Muscle of leg (tissue), 3 donors: ENCODE measurements at regions not wholly inside any gene's neighbourhood (a gene's known extent, or its start where the extent isn't known, plus 50 kb on each side); places are given as distances from the start of the nearest gene placed in this dataset.

Experiments used
- DNase-seq: peaks from one replicate; pipeline ENCODE4 v3.0.0; 2013
- H3K27ac ChIP-seq: one replicate; pipeline ENCODE4 v1.5.1; 2013; ENCODE audit warnings: mild to moderate bottlenecking, low read length, control low read depth
- H3K27me3 ChIP-seq: one replicate; pipeline ENCODE4 v1.6.1; 2013; ENCODE audit warnings: low read length; ENCODE audit not compliant: control insufficient read depth, insufficient read depth
- H3K36me3 ChIP-seq: one replicate; pipeline ENCODE4 v1.6.1; 2013; ENCODE audit warnings: low read length; ENCODE audit not compliant: control insufficient read depth, insufficient read depth
- H3K4me1 ChIP-seq: one replicate; pipeline ENCODE4 v1.6.1; 2013; ENCODE audit warnings: low read length; ENCODE audit not compliant: control insufficient read depth, insufficient read depth
- H3K4me3 ChIP-seq: one replicate; pipeline ENCODE4 v1.5.1; 2013; ENCODE audit warnings: low read length, control low read depth
- H3K9me3 ChIP-seq: replicated peaks from 2 replicates; pipeline ENCODE4 v1.6.1; 2013; ENCODE audit warnings: low read depth, low read length; ENCODE audit not compliant: control insufficient read depth
- WGBS: methylation state at CpG from one replicate; pipeline ENCODE4 v1.1.5; 2013; ENCODE audit warnings: missing lambda C conversion rate; ENCODE audit not compliant: insufficient coverage; 5-methylcytosine and 5-hydroxymethylcytosine counted together

- 33% methylated on average over 1 of the region's 4 CpGs for WGBS
- no peaks in the 10 kb centered on the region for H3K36me3 ChIP-seq
- peaks cover 2% of the 10 kb centered on the region for H3K9me3 ChIP-seq
- H3K27me3 ChIP-seq: no peaks in the 10 kb centered on the region
- H3K4me3 ChIP-seq: no peak overlapping the region
- peak; percentile 22 for DNase-seq
- no peaks in the 10 kb centered on the region for H3K4me1 ChIP-seq
- no peak overlapping the region for H3K27ac ChIP-seq
These were observed 763.1 kb upstream of the SLITRK1 start for GRCh38 chr13:84645196-84646012.

GRCh38 chr13:84641491-84641890, 759.2 kb upstream of the SLITRK1 start:
- Histone ChIP-seq H3K4me1 (no peaks in the 10 kb centered on the region), H3K27ac (no peak overlapping the region), H3K27me3 (no peaks in the 10 kb centered on the region), H3K4me3 (no peak overlapping the region), H3K9me3 (peaks cover 2% of the 10 kb centered on the region), H3K36me3 (no peaks in the 10 kb centered on the region)
- WGBS: no CpG with 5 or more reads among the region's 1 CpG
- no peak for DNase-seq

GRCh38 chr13:84640691-84641090, 758.4 kb upstream of the SLITRK1 start:
- no CpG with 5 or more reads among the region's 1 CpG for WGBS
- H3K36me3 ChIP-seq: no peaks in the 10 kb centered on the region
- no peak for DNase-seq
- H3K9me3 ChIP-seq: peaks cover 2% of the 10 kb centered on the region
- no peak overlapping the region for H3K4me3 ChIP-seq
- no peaks in the 10 kb centered on the region for H3K27me3 ChIP-seq
- no peaks in the 10 kb centered on the region for H3K4me1 ChIP-seq
- no peak overlapping the region for H3K27ac ChIP-seq

GRCh38 chr13:84630476-84630875, 748.2 kb upstream of the SLITRK1 start:
- WGBS: no CpG with 5 or more reads among the region's 3 CpGs
- Histone ChIP-seq H3K27ac (no peak overlapping the region), H3K27me3 (no peaks in the 10 kb centered on the region), H3K9me3 (no peaks in the 10 kb centered on the region), H3K4me3 (no peak overlapping the region), H3K36me3 (no peaks in the 10 kb centered on the region), H3K4me1 (no peaks in the 10 kb centered on the region)
- DNase-seq: no peak

- H3K27ac ChIP-seq: no peak overlapping the region
- H3K36me3 ChIP-seq: no peaks in the 10 kb centered on the region
- no peak for DNase-seq
- H3K4me3 ChIP-seq: no peak overlapping the region
- no peaks in the 10 kb centered on the region for H3K4me1 ChIP-seq
- H3K9me3 ChIP-seq: no peaks in the 10 kb centered on the region
- no peaks in the 10 kb centered on the region for H3K27me3 ChIP-seq
These were observed 734.6 kb upstream of the SLITRK1 start for GRCh38 chr13:84616864-84617263.

- no CpG with 5 or more reads among the region's 1 CpG for WGBS
- no peak overlapping the region for H3K27ac ChIP-seq
- no peak for DNase-seq
These were observed 727.4 kb upstream of the SLITRK1 start for GRCh38 chr13:84609716-84610115.

GRCh38 chr13:84607261-84608013, 725.2 kb upstream of the SLITRK1 start:
- WGBS: no CpG with 5 or more reads among the region's 5 CpGs
- peak; percentile 53 for DNase-seq
- Histone ChIP-seq H3K4me1 (no peaks in the 10 kb centered on the region), H3K36me3 (no peaks in the 10 kb centered on the region), H3K27ac (no peak overlapping the region), H3K9me3 (no peaks in the 10 kb centered on the region), H3K27me3 (no peaks in the 10 kb centered on the region), H3K4me3 (no peak overlapping the region)

More at GRCh38 chr13:84609716-84610115, 727.4 kb upstream of the SLITRK1 start:
- Histone ChIP-seq H3K27me3 (no peaks in the 10 kb centered on the region), H3K9me3 (no peaks in the 10 kb centered on the region), H3K36me3 (no peaks in the 10 kb centered on the region), H3K4me3 (no peak overlapping the region), H3K4me1 (no peaks in the 10 kb centered on the region)

- no peak overlapping the region for H3K27ac ChIP-seq
- H3K4me1 ChIP-seq: no peaks in the 10 kb centered on the region
- no peaks in the 10 kb centered on the region for H3K36me3 ChIP-seq
- H3K27me3 ChIP-seq: no peaks in the 10 kb centered on the region
- no peaks in the 10 kb centered on the region for H3K9me3 ChIP-seq
- DNase-seq: no peak
- H3K4me3 ChIP-seq: no peak overlapping the region
These were observed 724.3 kb upstream of the SLITRK1 start for GRCh38 chr13:84606616-84607015.

GRCh38 chr13:84605927-84606326, 723.7 kb upstream of the SLITRK1 start:
- Histone ChIP-seq H3K4me1 (no peaks in the 10 kb centered on the region), H3K27ac (no peak overlapping the region), H3K4me3 (no peak overlapping the region), H3K27me3 (no peaks in the 10 kb centered on the region), H3K9me3 (no peaks in the 10 kb centered on the region), H3K36me3 (no peaks in the 10 kb centered on the region)
- no peak for DNase-seq
- WGBS: 100% methylated on average over 2 of the region's 3 CpGs

- WGBS: no CpG with 5 or more reads among the region's 2 CpGs
- no peaks in the 10 kb centered on the region for H3K4me1 ChIP-seq
- no peaks in the 10 kb centered on the region for H3K36me3 ChIP-seq
- H3K4me3 ChIP-seq: no peak overlapping the region
- H3K27me3 ChIP-seq: no peaks in the 10 kb centered on the region
- H3K27ac ChIP-seq: no peak overlapping the region
- H3K9me3 ChIP-seq: no peaks in the 10 kb centered on the region
- no peak for DNase-seq
These were observed 709.2 kb upstream of the SLITRK1 start for GRCh38 chr13:84591444-84591843.
